SJSA1 (cell line): ENCODE measurements at regions not wholly inside any gene's neighbourhood (a gene's known extent, or its start where the extent isn't known, plus 50 kb on each side); places are given as distances from the start of the nearest gene placed in this dataset.
"Not testable (repeated sequence)": the region's sequence is repeated elsewhere in the genome, so short reads cannot be mapped to it uniquely, and the experiment has no call there.

Source experiments
- DNase-seq, 2 experiments: peaks; one replicate each; pipeline ENCODE4 v3.0.0-alpha.2; 2015 to 2020; ENCODE audit warnings: low spot score in 2 of 2, low read depth in 1 of 2
- H3K27ac ChIP-seq: fragments of 250-450 bp; sonication (Bioruptor Pico); 2 replicates; pipeline ENCODE4 v1.5.1; 2020; ENCODE audit warnings: mild to moderate bottlenecking, moderate library complexity
- H3K27me3 ChIP-seq: fragments of 250-450 bp; sonication (Bioruptor Pico); replicated peaks from 2 replicates; pipeline ENCODE4 v1.5.1; 2020; ENCODE audit warnings: mild to moderate bottlenecking, moderate library complexity
- H3K36me3 ChIP-seq: fragments of 250-450 bp; sonication (Bioruptor Pico); 2 replicates; pipeline ENCODE4 v1.5.1; 2020; ENCODE audit warnings: mild to moderate bottlenecking
- H3K4me1 ChIP-seq: fragments of 250-450 bp; sonication (Bioruptor Pico); replicated peaks from 2 replicates; pipeline ENCODE4 v1.6.1; 2021; ENCODE audit warnings: mild to moderate bottlenecking
- H3K4me3 ChIP-seq: fragments of 250-450 bp; sonication (Bioruptor Pico); 2 replicates; pipeline ENCODE4 v1.5.1; 2020; ENCODE audit warnings: mild to moderate bottlenecking
- H3K9me3 ChIP-seq: fragments of 250-450 bp; sonication (Bioruptor Pico); replicated peaks from 2 replicates; pipeline ENCODE4 v1.5.1; 2020; ENCODE audit warnings: mild to moderate bottlenecking

DNA sequence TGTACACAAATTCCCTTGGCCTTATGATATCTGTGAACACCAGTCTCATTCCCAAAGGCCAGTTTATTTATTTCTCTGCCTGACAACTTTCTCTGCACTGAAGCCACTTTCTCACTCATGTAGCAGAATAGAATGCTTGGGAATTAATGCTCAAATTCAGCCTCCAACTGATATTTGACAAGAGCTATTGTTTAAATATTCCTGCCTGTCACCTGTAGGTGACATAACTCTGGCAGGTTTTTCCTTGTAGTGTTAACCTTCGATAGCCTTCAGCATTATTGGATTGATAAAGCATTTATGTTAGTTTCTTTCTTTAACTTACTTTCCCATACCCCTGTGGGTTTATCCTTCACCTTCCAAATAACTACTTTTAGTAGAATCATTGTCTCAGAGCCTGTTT, 1183.2 kb upstream of the ADGRB3 start:
- no peak overlapping the region for H3K4me3 ChIP-seq
- H3K9me3 ChIP-seq = 0 out of 2 replicates have a peak, but pooled peaks cover 2% of the 10 kb centered on the region
- no peaks in the 10 kb centered on the region for H3K4me1 ChIP-seq
- H3K27ac ChIP-seq = no peak overlapping the region
- H3K36me3 ChIP-seq = no peaks in the 10 kb centered on the region
- H3K27me3 ChIP-seq = no peaks in the 10 kb centered on the region
- DNase-seq = no peak

DNA sequence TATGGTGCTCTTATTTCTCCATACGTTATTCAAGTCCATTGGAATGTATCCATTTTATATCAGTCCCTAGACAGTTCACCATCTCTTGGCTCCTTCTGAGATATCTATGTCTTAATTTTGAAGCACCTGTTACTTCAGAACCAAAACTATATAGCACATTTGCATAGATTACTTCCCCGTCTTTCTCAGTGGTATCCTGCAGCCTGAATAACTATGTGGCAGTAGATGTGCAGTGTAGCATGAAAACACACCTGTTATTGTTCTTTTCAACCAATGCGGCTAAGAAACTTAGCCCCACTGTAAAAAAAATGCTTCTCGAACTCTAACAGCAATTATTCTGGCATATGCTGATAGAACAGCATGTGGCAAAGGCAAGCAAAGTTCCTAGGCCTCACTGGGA, 1184.4 kb upstream of the ADGRB3 start:
- H3K9me3 ChIP-seq = 0 out of 2 replicates have a peak, but pooled peaks cover 2% of the 10 kb centered on the region
- H3K27me3 ChIP-seq = no peaks in the 10 kb centered on the region
- no peak for DNase-seq
- no peaks in the 10 kb centered on the region for H3K36me3 ChIP-seq
- H3K4me1 ChIP-seq = no peaks in the 10 kb centered on the region
- no peak overlapping the region for H3K27ac ChIP-seq
- no peak overlapping the region for H3K4me3 ChIP-seq

DNA sequence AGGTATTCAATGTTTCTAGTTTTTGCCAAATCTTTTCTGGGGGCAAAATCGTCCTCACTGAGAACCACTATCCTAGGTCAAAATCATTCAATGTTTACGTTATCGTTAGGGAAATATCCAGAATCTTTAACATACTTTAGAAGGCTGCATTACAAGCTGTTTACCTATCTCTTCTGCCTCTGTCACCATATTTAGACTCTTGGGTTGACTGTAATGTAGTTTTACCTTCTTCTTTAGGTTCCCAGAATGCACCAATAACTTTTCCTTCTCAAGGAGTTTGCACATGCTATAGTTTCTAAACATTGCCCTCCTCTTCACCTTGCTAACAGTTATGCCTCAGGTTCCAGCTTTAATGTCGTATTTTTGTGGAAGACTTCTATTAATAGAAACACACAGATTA, 1185.5 kb upstream of the ADGRB3 start:
- Histone ChIP-seq H3K4me3 (no peak overlapping the region), H3K4me1 (no peaks in the 10 kb centered on the region), H3K27me3 (no peaks in the 10 kb centered on the region), H3K9me3 (0 out of 2 replicates have a peak, but pooled peaks cover 2% of the 10 kb centered on the region), H3K36me3 (no peaks in the 10 kb centered on the region), H3K27ac (no peak overlapping the region)
- no peak for DNase-seq

DNA sequence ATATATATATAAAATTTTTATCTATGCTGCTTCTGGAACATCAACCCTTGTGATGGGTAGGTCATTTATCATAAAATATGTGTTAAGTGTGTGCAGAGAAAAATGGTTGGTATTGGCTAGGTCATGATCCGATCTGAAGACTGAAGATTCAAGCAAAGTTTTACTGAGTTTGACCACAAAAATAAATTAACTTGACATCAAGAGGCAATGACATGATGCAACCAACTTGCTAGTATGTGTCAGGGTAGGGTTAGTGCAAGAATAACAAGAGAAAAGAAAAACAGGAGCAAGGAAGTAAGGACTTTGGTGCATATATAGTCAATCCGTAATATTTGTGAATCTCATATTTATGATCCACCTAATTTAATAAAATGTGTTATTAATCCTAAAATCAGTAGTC, 1202.0 kb upstream of the ADGRB3 start:
- Histone ChIP-seq H3K4me1 (no peaks in the 10 kb centered on the region), H3K27me3 (no peaks in the 10 kb centered on the region), H3K36me3 (no peaks in the 10 kb centered on the region), H3K27ac (no peak overlapping the region), H3K9me3 (no peaks in the 10 kb centered on the region), H3K4me3 (no peak overlapping the region)
- no peak for DNase-seq

DNA sequence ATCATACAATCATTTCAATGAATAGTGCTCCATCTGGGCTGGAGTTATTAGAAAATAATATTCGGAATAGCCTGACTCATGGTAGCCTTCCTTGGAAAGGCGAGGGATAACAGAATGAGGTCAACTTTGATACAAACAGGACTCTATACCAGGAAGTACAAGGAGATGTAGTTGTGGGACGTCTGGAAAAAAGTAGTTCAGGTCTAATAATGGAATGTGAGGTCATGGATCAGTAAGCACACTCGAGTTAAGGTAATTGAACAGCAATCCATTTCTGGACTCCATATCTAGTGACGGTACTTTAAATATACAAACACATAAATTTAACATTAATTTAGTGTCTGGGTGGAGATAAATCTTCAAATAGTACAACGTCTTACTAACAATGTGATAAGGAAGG, 1204.0 kb upstream of the ADGRB3 start:
- H3K4me3 ChIP-seq = no peak overlapping the region
- no peak overlapping the region for H3K27ac ChIP-seq

DNA sequence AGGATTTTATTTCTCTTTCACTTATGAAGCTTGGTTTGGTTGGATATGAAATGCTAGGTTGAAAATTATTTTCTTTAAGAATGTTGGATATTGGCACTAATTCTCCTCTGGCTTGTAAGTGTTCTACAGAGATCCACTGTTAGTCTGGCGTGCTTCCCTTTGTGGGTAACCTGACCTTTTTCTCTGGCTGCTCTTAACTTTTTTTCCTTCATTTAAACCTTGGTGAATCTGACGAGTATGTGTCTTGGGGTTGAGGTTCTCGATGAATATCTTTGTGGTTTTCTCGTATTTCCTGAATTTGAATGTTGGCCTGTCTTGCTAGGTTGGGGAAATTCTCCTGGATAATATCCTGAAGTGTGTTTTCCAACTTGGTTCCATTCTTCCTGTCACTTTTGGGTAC, 1208.4 kb upstream of the ADGRB3 start:
- not testable (repeated sequence) for H3K4me1 ChIP-seq, DNase-seq, H3K4me3 ChIP-seq, H3K36me3 ChIP-seq, H3K9me3 ChIP-seq, H3K27ac ChIP-seq, H3K27me3 ChIP-seq

More for the DNA sequence above, 1204.0 kb upstream of the ADGRB3 start:
- H3K27me3 ChIP-seq = no peaks in the 10 kb centered on the region
- H3K9me3 ChIP-seq = peaks cover 5% of the 10 kb centered on the region
- no peak for DNase-seq
- H3K4me1 ChIP-seq = no peaks in the 10 kb centered on the region
- H3K36me3 ChIP-seq = no peaks in the 10 kb centered on the region

DNA sequence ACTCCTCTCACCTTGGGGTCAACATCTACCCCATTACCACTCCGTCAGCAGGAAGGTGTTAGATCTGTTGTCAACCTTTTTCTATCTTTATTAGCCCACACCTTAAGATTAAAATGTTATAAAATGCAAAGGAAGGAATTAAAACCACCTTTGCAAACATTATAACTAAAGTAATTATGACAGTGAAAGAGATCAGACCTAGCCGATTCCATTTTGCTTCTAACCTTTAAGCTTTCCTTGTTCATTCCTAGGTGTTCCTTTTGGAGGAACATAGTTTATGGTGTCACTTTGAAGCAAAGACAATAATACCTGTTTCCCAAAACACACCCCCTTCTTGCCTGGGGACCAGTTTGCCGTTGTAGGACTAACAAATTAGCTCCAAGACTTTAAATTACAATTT, 1223.0 kb upstream of the ADGRB3 start:
- no peaks in the 10 kb centered on the region for H3K4me1 ChIP-seq
- no peak overlapping the region for H3K4me3 ChIP-seq
- no peak for DNase-seq
- no peaks in the 10 kb centered on the region for H3K27me3 ChIP-seq
- no peak overlapping the region for H3K27ac ChIP-seq
- H3K36me3 ChIP-seq = no peaks in the 10 kb centered on the region
- H3K9me3 ChIP-seq = peaks cover 7% of the 10 kb centered on the region; the same call in 1 of the 2 replicates

DNA sequence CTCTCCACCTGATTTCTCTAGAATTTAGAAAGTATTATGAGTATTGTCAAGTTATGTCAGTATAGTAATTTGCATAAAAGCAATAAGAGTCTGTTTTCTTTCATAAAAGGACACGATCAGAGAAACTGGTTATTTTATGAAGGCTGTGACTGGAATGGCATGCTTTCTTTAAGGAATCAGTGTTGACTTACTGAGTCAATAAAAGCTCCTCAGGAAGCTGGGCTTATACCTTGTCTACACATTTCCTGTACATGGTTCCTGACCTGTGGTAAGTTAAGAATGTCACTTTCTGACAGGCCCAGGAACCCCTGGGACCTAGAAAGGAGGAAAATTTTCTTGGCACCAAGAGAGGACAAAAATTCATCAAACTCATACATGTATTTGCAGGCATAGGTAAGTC, 1224.0 kb upstream of the ADGRB3 start:
- H3K27me3 ChIP-seq = no peaks in the 10 kb centered on the region
- peaks cover 11% of the 10 kb centered on the region; the same call in 1 of the 2 replicates for H3K9me3 ChIP-seq
- no peaks in the 10 kb centered on the region for H3K4me1 ChIP-seq
- H3K36me3 ChIP-seq = no peaks in the 10 kb centered on the region
- DNase-seq = no peak
- no peak overlapping the region for H3K27ac ChIP-seq
- H3K4me3 ChIP-seq = no peak overlapping the region

DNA sequence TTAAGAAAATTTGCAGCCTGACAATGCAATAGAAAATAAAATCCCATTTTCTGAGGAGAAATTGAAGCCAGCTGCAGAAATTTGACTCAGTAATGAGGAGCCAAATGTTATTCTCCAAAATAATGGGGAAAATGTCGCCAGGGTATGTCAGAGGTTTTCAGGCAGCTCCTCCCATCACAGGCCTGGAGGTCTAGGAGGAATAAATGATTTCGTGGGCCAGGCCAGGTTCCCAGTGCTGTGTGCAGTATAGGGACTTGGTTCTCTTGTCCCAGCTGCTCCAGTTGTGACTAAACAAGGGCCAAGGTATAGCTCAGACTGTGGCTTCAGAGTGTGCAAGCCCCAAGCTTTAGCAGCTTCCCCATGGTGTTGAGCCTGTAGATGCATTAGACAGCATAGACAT, 1240.8 kb upstream of the ADGRB3 start:
- no peaks in the 10 kb centered on the region for H3K27me3 ChIP-seq

DNA sequence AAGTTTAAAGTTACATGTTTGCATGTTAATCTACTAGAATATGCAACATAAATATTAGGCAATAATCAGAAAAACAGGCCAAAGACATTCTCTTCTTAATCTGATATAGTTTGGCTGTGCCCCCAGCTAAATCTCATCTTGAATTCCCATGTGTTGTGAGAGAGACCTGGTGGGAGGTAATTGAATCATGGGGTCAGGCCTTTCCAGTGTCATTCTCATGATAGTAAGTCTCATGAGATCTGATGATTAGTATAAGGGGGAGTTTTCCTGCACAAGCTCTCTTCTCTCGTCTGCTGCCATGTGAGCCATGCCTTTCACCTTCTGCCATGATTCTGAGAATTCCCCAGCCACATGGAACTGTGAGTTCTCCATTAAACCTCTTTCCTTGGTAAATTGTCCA, 1241.7 kb upstream of the ADGRB3 start:
- H3K27me3 ChIP-seq = no peaks in the 10 kb centered on the region
- no peaks in the 10 kb centered on the region for H3K4me1 ChIP-seq
- no peaks in the 10 kb centered on the region for H3K36me3 ChIP-seq
- DNase-seq = no peak
- H3K4me3 ChIP-seq = no peak overlapping the region
- H3K9me3 ChIP-seq = no peaks in the 10 kb centered on the region
- no peak overlapping the region for H3K27ac ChIP-seq

More for the DNA sequence above, 1240.8 kb upstream of the ADGRB3 start:
- DNase-seq = no peak
- Histone ChIP-seq H3K9me3 (no peaks in the 10 kb centered on the region), H3K4me1 (no peaks in the 10 kb centered on the region), H3K27ac (no peak overlapping the region), H3K4me3 (no peak overlapping the region), H3K36me3 (no peaks in the 10 kb centered on the region)

DNA sequence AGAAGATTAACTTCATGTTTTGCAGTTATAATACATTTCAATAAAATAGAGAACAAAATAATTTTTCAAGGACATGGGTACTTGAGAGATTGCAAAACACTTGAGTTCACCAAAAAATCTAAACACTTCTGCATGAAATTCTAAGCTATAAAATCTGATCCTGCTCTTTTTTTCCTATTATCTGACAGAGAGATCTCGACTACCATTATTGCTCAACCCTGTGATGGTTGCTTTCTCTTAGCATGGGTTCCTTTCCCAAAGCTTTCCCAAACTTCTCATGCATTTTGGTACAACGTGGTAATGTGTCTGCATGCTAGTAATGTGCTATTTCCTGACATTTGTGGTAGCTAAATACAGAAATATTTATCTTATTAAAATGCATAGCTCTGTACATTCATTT, 1243.1 kb upstream of the ADGRB3 start:
- no peaks in the 10 kb centered on the region for H3K4me1 ChIP-seq
- no peak for DNase-seq
- H3K27ac ChIP-seq = no peak overlapping the region
- no peaks in the 10 kb centered on the region for H3K9me3 ChIP-seq
- H3K4me3 ChIP-seq = no peak overlapping the region
- H3K36me3 ChIP-seq = no peaks in the 10 kb centered on the region
- H3K27me3 ChIP-seq = no peaks in the 10 kb centered on the region

DNA sequence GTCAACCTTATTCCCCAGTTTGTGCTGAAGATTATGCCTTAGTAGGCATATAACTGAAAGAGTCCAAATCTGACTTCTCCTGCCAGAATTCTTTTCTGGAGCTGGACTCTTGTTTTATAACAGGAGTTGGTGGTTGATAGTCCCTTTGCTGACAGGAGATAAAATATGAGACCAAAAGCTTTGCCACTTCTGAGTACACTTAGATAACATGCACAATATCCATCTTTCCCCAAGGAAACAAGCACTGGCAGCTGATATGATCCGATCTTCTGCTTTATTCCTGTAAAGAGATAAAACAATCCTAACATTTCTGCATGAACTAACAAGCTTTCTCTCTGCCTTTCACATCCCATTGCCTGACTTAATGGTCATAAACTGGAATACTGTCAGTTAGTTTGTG, 1265.4 kb upstream of the ADGRB3 start:
- H3K27me3 ChIP-seq = no peaks in the 10 kb centered on the region
- no peak overlapping the region for H3K27ac ChIP-seq
- 0 out of 2 replicates have a peak, but pooled peaks cover 2% of the 10 kb centered on the region for H3K9me3 ChIP-seq
- no peaks in the 10 kb centered on the region for H3K36me3 ChIP-seq
- no peak overlapping the region for H3K4me3 ChIP-seq
- no peaks in the 10 kb centered on the region for H3K4me1 ChIP-seq
- no peak for DNase-seq

DNA sequence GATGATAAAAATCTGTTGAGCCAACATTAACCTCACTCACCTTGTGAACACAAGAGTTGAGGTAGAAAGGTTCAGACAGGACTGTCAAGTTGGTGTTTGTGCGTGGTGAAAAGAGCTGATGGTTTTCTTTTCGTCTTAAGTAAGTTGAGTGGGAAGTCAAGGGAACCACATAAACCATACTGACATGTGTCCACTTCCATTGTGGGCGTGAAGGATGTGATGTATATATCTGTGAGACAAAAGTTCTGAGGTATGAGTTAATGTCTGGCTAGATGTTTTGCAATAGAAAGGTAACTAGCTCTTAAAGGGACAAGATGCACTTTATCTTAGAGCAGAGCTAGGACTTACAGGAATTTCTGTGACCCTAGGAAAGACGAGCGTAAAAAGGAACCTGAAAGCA, 1272.1 kb upstream of the ADGRB3 start:
- H3K36me3 ChIP-seq = no peaks in the 10 kb centered on the region

DNA sequence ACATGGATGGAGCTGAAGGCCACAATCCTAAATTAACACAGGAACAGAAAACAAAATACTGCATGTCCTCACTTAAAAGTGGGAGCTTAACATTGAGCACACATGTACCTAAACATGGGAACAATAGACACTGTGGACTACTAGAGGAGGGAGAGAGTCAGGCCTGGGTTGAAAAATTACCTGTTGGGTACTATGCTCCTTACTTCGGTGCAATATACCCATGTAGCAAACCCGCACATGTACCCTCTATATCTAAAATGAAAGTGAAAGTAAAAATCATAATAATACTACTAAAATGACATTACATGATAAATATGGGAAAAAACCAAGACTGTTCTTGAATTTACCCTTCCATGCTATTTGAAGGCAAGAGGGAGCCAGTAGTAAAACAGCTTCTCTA, 1273.8 kb upstream of the ADGRB3 start:
- Histone ChIP-seq H3K4me1 (no peaks in the 10 kb centered on the region), H3K27ac (no peak overlapping the region), H3K9me3 (peaks cover 4% of the 10 kb centered on the region), H3K36me3 (no peaks in the 10 kb centered on the region), H3K4me3 (no peak overlapping the region), H3K27me3 (no peaks in the 10 kb centered on the region)
- no peak for DNase-seq

More for the DNA sequence above, 1272.1 kb upstream of the ADGRB3 start:
- Histone ChIP-seq H3K9me3 (peaks cover 4% of the 10 kb centered on the region), H3K4me1 (no peaks in the 10 kb centered on the region), H3K27me3 (no peaks in the 10 kb centered on the region), H3K27ac (no peak overlapping the region), H3K4me3 (no peak overlapping the region)
- no peak for DNase-seq

DNA sequence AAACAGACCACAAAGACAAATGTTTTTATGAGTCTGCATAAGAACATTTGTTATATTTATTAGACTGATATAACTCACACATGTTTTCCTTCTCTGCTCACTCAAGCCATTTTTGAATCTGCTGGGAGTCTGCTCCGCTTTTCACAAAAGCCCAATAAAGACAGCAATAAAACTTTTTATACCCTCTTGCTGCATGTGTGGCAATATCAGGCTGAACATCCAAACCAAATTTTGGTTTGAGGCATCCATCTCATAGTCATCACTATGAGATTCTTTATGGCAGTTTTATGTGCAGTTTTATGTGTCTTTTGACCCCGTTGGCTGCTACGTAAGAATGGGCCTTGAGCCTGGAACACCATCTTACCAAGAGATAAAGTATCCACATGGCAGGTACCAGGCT, 1276.8 kb upstream of the ADGRB3 start:
- Histone ChIP-seq H3K4me3 (no peak overlapping the region), H3K9me3 (peaks cover 4% of the 10 kb centered on the region), H3K27ac (no peak overlapping the region), H3K27me3 (no peaks in the 10 kb centered on the region), H3K36me3 (no peaks in the 10 kb centered on the region), H3K4me1 (no peaks in the 10 kb centered on the region)
- no peak for DNase-seq
